NCI-H2081 treated with DMSO at 0.1 percent for 48 hours (cell line): ENCODE measurements at regions not wholly inside any gene's neighbourhood (a gene's known extent, or its start where the extent isn't known, plus 50 kb on each side); places are given as distances from the start of the nearest gene placed in this dataset.
"Not testable (repeated sequence)": the region's sequence is repeated elsewhere in the genome, so short reads cannot be mapped to it uniquely, and the experiment has no call there.

Experiments used
- DNase-seq: peaks from one replicate; lab custom pipeline; 2025; lab: John Stamatoyannopoulos, UW

DNA sequence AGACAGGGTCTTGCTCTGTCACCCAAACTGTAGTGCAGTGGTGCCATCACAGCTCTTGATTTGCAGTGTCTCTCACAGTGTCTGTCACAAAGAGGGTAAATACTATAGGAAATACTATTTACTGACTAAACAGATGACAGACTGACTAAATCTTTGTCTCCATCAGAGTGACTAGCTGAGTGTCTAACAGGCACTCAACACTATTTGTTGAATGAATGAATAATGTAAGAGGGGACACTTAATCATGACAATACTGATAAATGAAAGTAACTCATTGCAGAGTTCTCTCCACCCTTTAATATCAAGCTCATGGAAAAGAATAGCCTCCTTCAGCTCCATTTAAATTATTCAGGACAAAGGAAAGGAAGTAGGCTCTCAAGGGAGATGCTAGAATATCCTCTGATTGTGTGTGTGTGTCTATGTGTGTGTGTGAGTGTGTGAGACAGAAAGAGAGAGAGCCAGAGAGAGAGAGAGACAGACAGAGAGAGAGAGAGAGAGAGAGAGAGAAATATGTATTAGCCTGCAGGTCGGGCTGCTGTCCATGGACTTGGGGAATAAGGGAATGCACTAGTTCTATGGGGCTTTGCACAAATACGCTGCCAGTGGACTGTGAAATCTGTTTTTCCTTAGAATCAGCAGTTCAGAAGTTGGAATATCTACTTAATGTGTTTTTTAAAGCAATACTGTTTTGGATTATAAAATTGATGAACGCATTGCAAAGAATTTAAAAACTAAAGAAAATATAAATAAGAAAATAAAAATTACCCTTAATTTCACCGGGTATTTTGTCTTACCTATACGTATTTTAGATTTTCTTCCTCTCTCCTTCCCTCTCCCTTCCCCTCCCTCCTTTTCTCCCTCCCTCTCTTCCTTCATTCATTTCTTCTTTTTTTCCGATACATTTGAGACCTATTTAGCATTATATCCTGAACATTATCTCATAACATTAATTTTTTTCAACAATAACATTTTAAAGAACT is 132.9 kb upstream of the LRIG1 start:
- no peak for DNase-seq

DNA sequence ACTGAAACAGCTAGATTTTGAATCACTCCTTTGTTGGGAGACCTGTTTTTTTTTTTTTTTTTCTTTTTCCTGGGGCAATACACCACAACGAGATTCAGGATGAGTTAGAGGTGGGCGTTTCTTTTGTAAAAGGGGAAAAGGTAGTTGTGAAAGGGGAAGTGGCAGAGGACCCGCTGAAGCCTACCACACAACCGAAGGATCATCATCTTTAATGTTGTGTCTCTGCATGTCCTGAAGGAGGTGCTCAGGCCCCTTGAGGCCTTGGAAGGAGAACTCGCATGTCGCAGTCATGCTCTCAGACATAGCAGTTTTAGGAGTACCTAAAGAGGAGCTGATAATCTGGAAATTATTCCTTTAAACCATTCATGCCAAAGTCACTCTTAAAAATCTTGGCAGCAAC is 137.9 kb upstream of the LRIG1 start:
- DNase-seq: no peak

DNA sequence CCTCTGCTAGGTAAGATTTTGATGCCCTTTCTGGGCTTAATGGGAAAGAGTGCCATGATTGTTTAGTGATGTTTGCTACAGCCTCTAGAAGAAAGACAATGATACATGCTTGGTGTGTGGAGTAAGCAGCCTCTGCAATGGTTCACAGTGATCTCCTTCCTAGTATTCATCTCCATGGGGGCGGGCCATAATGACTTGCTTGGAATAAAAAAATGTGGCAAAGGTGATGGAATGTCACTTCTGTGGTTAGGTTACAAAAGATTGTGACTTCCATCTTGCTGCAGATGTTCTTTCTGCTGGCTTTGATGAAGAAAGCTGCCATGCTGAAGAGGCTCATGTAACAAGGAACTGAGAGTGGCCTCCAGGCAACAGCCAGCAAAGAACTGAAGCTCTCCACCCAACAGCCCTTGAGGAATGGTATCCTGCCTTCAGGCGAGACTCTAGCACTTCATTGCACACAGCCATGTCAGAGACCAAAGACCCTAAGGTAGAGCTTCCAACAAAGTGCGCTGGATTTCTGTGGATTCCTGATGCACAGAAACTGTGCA is 139.1 kb upstream of the LRIG1 start:
- DNase-seq: no peak

DNA sequence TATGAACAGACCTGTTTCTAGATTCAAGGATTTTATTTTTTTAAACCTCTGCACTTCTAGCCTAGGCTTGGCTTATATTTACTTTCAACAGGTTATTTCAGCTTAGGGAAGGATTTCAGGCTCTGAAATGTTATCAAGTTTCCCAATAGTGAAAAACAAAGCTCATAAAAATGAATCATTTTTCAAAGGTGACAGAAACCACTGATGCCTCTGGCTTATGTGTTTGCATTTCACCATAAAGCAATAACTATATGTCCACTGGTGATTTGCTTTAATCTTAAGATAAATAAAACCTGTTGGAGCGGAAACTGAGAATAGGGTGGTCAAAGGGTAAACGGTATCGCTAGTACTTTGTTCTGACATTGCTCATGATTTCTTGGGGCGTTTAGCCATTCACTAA is 141.2 kb upstream of the LRIG1 start:
- DNase-seq: no peak

DNA sequence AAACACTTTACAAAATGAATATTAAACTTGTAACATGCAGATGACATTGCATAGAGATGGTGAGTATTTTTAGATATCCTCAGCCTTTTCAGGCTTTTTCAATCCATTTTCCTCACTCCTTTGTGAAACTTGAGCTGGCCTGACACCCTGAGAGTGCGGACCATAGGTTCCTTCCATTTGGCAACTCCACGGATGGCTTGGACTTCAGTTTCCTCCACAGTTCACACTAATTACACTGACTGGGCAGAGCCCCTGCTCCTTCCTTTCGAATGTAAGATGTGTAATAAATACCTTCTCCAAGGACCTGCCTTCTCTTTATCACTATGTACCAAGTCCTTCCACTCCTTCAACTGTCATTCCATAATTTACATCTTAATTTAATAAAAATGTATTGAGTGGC is 141.7 kb upstream of the LRIG1 start:
- no peak for DNase-seq

DNA sequence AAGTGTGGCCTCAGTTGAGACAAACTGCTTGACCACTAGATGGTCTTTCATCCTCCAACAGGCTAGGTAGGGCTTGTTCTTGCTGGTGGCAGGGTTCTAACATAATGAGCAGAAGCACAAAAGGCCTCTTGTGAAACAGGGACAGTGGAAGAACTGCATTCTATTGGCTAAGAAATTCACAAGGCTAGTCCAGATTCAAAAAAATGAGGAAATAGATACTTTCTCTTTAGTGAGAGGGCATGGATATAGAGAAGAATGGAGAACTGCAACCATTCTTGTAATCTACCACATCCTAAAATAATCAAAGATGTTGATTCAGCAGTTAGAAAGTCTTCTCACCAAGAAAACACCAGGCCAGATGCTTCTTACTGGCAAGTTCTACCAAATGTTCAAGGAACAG is 143.7 kb upstream of the LRIG1 start:
- DNase-seq: no peak

DNA sequence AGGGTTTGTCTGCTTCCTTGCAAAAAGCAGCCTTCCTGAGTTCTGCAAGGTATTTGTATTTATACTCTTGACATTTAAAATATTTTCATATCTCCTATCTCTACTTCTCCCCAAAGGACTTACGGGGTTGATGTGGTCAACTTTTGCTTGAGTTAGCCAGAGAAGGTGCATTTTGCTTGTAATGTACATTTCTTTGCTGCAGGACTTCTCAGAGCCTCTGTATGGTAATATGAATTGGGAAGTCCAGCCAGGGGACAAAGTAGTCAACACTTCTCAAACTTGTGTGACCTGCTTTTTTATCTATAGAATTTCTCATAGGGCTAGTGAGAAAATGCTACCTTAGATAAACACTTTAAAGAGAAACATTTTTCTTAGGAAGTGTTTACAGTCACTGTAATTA is 148.2 kb upstream of the LRIG1 start:
- DNase-seq: no peak

DNA sequence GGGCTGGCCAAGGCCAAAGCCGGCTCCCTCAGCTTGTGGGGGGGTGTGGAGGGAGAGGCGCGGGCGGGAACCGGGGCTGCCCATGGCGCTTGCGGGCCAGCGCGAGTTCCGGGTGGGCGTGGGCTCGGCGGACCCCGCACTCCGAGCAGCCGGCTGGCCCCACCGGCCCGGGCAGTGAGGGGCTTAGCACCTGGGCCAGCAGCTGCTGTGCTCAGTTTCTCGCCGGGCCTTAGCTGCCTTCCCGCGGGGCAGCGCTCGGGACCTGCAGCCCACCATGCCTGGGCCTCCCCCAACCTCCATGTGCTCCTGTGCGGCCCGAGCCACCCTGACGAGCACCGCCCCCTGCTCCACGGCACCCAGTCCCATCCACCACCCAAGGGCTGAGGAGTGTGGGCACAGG is 150.7 kb upstream of the LRIG1 start:
- not testable (repeated sequence) for DNase-seq

DNA sequence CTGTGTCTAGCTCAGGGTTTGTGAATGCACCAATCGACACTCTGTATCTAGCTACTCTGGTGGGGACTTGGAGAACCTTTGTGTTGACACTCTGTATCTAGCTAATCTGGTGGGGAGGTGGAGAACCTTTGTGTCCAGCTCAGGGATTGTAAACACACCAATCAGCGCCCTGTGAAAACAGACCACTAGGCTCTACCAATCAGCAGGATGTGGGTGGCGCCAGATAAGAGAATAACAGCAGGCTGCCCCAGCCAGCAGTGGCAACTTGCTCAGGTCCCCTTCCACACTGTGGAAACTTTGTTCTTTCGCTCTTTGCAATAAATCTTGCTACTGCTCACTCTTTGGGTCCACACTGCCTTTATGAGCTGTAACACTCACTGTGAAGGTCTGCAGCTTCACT is 151.3 kb upstream of the LRIG1 start:
- DNase-seq: not testable (repeated sequence)

DNA sequence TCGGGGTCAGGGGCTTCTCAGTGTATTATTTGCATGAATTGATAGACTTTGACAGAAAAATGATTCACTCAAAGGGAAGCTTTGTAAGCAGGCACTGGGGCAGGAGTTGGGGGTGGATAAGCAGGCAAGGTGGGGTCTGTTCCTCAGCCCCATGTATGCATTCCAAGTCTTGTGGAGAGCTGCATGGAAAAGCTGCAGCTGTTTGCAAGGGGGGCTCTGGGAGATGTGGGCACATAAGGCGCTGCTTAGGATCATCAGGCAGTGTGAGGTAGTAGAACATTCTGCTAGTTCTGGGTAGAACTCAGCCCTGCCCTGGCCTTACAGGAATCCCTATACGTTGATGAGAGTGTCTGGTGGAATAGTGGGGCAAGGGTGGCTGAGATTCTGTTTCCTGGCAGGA is 154.2 kb upstream of the LRIG1 start:
- no peak for DNase-seq

DNA sequence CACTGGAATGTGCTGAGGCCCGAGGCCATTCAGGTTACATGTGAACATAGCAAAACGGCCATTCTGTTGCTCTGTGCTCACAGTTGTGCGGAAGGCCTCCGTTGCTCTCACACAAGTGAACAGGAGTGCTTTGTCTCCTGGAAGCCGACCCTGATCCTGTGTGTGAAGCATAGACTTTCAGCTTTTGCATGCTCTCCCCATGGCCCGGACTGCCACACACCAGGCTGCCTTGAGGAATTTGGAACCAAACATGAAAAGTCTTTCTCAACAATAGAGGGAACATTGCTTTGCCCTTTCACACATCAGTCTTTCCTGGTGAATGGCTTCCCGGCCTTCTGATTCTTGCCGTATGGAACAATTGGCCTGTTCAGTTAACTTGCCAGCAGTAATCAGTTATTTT is 154.8 kb upstream of the LRIG1 start:
- DNase-seq: no peak

DNA sequence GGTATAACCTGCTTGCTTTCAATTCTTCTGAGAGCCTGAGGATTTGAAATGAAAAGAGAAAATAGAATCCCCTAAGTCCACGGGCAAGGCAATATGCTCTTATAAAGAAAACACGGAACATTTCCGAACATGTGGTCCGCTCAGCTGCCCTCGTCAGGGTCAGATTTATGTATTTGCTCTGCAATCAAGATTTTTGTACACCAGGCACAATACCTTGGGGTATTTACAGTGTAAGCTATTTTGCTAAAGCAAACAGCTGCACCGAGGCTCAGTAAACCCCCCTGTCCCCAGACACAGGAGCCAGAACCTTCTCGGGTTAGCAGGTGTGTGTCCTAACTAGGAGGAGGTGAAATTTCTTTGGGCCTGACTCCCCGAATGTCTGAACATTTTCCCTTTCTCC is 155.8 kb upstream of the LRIG1 start:
- DNase-seq: no peak

DNA sequence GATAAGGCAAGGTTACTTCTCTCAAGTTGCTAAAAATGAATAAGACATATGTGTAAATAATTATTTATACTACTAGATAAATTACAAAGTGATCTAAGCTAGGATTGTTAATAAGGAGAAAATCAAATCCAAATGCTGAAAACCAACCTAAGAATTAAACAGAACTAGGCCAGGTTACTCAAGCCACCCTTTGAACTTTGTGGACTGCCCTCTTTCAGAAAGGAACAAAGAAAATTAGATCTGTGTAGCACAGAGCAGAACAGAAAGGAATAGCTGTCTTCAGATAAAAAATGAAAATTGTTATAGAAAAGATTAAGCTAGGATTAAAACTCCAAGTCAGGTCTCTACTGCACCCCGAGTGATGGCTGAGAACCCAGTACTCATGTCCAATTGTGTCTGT is 158.2 kb upstream of the LRIG1 start:
- no peak for DNase-seq

DNA sequence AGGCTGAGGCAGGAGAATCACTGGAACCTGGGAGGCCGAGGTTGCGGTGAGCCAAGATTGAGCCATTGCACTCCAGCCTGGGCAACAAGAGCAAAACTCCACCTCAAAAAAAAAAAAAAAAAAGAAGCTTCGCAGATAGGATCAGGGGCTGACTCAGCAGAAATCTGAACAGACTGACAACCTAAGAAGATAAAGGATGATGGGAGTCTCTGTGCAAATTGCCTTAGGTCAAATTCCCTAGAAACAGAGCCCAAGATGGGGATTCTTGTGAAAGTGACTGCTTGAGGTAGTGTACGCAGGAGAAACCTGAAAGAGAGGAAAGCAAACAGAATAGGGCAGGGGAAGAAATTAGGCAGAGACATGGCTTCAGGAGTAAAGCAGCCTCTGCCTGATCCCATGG is 160.8 kb upstream of the LRIG1 start:
- no peak for DNase-seq

DNA sequence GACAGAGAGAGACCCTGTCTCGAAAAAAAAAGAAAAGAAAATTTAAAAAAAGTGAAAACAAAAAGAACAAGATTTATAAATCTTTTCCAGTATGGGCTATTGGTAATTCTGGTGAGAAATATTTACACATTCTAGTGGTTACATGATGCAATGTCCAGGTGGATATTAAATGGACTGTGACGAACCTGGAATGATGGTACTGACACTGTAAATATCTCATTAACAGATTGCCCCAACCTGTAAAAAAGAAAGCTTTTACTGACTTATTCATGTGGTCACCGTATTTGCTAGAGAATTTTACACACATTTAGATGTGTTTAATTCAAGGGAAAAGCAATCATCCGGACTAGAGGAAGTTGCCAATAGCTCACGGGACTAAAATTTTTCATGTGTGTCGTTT is 162.1 kb upstream of the LRIG1 start:
- DNase-seq: no peak

DNA sequence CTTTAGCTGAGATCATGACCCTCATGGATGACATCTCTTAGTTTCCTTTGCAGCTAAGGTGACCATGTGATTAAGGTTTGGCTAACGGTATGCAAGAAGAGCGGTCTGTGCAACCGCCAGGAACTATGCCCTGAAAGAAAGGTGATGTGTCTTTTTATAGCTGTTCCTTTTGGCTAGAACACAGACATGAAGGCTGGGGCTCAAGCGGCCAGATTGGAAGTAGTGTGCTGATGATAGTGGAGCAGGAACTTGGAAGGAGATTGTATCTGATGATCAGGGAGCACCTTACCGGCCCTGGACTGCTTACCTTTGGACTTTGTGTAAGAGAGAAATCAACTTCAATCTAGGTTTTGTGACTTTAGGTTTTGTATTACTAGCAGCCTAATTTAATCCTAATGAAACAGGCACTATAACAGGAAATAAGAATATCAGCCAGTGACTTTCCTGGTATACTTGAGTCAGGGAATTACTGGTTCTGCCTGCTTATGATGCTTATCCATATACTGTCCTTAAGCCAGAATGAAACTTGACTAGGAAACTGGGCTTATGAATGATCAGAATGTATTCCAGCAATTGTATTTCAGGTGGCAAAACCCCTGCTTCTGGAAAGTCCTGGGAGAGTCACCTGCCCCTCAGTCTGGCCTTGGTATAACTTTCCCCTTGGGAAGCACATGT is 164.3 kb upstream of the LRIG1 start:
- no peak for DNase-seq

DNA sequence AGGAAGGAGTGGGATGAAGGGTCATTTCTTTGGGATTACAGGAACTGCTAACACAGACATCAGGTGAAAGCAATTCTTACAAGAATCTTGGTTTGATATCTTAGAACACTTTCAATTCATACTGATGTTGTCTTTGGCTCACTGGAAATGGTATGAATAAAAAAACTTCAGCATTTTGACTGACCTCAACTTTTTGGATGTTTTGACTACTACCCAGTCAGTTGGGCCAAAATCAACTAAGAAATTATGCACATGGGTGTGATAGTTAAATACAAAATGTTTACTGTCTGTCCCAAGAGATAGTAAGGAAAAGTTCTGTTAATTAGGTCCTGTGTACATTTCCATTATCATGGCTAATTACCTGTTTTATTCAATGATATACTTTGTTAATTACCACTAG is 165.5 kb upstream of the LRIG1 start:
- no peak for DNase-seq

DNA sequence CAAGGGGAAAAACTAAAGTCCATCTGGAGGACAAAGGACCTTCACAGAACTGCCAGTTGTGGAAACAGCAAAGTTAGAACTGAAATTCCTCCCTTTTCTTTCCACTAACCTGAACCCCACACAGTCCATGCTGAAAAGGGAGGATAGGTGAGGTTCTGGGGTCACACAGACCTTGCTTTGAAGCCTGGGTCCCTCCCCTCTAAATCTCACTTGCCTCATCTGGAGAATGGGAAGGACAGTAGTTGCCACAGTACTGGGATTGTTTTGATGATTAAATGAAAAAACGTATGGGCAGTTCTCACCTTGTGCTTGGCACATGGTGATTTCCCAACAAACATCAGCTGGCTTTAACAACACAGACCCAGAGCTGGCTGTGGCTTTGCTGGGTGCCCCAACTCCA is 166.4 kb upstream of the LRIG1 start:
- DNase-seq: no peak

DNA sequence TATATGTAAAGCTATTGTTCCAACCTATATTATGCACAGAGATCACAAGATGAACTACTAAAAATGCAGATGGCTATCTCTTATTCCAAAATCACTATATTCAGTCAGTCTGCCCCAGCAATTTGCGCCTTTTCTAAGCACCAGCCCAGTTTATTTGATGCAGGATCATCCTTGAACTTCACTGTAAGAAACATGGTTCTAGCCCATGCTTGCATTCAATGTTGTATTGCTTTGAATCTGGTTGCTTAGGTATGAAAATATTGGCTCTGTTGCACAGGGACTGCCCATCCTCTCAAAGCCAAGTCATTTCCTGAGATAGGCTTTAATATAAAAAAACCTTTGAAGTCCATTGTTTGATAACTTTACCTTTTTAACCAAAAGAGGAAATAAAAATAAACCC is 170.5 kb upstream of the LRIG1 start:
- DNase-seq: no peak

DNA sequence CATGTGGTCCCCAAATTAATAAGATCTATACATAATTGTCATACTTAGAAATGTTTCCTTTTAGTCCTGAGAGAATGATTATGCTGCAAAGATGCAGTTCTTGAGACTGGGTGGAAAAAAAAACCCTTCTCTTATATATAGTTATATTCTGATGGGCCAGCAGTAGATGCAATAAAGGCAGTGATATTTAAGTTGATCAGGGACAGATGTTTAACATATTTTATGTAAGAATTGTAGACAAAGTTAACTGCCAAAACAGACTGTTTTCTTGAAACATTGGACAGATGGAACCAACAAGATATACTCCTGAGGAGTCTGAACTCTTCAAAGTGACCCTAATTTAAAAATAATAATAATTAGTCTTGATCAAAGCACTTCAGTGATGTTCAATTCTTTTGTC is 172.0 kb upstream of the LRIG1 start:
- DNase-seq: no peak

DNA sequence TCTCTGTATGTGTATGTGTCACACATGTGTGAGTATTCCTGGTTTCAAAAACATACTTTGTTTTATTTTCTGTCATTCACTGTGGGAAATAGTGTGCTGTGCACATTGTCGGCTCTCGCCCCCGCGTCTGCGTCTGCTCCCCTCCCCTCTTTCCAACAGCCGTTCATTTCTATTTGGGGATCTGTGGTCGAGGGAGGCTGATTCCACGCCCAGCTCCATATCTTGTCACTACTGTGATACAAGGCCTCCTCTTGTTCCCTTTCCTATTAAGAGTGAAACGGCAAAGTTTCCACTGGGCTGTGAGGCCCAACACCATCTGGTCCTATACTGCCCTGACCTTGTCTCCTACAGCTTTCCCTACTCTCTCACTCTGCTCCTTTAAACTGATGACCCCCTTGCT is 172.5 kb upstream of the LRIG1 start:
- DNase-seq: no peak

DNA sequence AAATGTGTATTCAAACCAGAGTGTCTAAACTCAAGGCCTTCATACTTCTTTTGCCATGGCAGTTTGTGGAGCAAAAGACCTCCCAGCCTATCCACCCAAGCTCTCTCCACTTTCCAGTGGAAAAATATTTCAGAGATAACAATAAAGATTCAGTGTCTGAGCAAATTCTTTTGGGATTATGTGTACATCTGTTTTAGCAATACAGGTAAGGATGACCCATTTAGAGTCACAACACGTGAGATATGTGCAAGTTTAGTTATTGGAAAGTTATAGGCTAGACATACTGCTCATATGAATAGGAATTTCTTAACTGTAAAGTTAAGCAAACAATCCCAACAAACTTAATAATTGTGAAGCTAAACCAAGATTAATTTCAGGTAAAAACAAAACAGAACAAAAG is 174.5 kb upstream of the LRIG1 start:
- no peak for DNase-seq

DNA sequence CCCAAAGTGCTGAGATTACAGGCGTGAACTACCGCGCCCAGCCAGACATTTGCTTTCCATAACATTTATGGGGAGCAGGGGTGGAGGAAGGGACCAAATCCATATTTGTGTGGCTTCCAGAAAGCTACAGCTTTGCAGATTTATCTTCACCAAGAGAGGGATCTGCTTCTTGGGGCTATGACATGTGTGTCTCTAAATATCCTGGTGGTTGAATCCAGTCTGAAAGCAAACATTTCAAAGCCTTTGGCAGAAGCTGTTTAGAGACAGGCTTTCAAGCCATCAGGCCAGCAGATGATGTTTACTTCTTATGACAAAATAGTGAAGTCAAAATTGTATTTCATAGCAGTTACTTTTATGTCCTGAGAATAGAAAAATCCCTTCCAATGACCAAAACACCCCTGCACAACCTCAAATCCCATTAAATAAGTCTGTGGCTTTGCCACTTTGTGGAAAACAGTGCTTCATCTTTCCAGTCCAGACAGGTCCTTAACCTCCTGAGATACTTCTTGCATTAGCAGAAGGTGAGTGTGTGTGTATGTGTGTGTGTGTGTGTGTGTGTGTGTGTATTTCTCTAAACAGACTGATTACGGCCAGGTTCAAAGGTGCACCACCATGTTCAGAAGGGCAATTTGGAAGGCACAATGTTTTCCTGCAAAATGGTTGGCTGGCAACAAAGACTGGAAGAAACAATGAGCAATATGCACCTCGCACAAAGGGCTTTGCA is 191.4 kb upstream of the LRIG1 start:
- no peak for DNase-seq
